HG03108 (cell line): ENCODE measurements at regions not wholly inside any gene's neighbourhood (a gene's known extent, or its start where the extent isn't known, plus 50 kb on each side); places are given as distances from the start of the nearest gene placed in this dataset.
A peak's percentile ranks its signal among the peaks of the same experiment; 100 is the strongest.
"Not testable (repeated sequence)": the region's sequence is repeated elsewhere in the genome, so short reads cannot be mapped to it uniquely, and the experiment has no call there.

Experiments used
- ATAC-seq: cut with Tn5 transposase; IDR thresholded peaks from one replicate; pipeline ENCODE4 v1.9.1; 2021; ENCODE audit warnings: moderate library complexity; ENCODE audit not compliant: unreplicated experiment

GRCh38 chr10:44013981-44014380 lies 365.3 kb upstream of the ZNF32 start:
- no peak for ATAC-seq

GRCh38 chr10:44012921-44013320 lies 364.2 kb upstream of the ZNF32 start:
- ATAC-seq: no peak

DNA sequence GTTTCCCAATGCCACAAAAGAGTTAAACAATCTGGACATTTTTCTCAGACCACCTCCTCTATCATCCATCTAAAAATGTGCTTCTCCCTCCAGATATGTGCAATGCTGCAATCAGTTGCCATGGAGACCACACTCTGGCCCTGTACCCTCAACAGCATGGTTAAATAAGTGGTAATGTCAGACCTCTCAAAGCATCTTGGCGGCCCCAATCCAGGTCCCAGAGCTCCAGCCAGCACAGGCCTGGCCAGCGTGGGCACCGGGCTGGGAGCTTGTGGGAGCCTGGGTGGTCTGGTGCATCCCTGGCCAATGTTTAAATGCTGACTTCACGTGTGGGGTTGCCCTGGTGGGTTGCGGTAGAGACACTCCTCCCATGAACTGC lies 362.9 kb upstream of the ZNF32 start:
- no peak for ATAC-seq

DNA sequence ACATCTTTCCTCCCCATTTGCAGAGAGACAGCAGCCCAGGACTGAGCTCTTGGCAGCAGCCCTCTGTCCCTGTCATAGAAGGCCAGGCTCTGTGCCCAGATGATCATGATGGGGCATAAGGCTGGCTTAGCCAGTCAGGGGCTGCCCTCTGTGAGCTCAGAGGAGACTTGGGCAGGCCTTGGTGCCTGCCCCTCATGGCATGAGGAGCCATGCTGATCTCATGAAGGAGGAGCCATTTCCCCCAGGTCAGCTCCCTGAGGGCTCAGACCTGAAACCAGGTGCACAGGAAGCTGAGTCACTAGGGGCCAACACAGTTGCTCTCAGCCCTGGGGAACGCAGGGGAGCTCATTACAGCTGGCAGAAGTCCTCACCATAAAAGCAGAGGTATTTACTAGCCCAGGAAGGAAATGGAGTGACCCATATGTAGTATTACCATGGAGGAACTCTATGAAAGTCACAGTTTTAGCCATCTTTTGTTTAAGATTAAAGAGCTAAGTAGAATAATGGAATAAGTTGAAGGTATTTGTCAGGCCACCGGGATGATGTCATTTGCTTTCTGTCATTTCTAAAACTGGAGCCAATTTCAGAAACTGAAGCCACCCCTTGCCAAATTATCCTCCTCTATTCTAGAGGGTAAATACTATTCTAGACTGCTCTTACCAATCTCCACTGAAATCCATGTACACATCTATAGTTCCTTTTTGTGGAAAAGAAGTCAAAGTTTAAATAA lies 362.4 kb upstream of the ZNF32 start:
- peak; percentile 99 for ATAC-seq

DNA sequence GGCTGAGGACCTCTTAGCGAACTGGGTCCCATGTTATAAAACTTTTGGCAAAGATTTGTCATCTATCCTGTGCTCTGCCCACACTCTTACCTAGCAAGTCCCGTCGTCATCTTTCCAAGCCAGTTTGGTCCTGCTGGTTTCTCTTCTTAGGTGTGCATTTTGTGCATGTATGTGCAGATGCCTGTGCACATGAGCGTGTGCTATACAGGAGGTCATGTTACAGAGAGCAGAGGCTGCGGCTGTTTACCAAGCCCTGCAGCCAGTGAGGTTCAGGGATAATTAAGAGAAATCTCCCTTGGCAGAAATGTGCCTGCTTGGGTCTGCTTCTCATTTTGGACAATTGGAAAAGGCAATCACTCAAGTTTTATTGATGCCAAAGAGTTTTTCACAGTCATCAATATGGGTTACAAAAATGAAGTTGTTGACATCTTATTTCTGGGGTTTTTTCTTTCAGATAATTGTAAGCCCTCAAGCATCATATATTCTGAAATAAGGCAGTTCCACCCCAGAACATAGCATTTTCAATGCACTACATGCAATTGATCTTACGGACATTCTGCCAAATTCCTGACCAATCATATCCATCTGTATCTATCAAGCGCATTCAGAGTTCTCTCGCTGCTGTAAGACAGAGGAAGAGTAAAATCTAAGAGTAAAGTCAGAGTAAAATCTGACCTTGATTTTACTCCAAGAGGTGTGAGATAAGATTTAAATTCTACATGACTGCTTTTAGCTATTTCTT lies 361.4 kb upstream of the ZNF32 start:
- ATAC-seq: no peak

GRCh38 chr10:44008917-44009709 lies 360.4 kb upstream of the ZNF32 start:
- ATAC-seq: no peak

DNA sequence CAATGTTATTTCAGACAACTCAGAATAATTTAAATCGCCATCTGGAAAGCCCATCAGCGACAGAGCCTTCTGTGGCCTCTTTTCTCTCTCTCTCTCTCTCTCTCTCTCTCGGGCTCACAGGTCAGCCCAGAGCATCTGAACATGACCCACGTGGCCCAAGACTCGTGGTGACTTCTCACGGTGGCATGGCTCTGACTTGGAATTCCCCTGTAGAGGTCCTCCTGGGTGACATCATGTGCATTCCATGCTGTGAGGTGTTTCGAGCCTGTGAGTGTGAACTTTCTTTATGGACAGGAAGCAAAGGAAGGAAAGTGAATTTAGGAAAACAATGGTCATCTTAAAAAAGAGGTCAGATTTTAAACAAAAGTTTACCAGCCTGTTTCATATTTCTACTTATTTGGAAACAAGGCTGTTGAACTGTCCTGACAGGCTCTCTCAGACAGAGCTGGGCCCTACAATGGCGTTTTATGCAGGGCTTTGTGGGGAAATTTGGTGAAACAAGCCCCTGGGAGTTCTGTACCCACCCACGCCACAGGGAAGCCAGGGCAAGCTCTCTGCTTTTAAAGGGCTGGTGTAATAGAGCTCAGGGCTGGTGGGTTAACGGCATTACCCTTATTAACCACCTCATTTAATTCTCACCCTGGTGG lies 359.7 kb upstream of the ZNF32 start:
- ATAC-seq: no peak

DNA sequence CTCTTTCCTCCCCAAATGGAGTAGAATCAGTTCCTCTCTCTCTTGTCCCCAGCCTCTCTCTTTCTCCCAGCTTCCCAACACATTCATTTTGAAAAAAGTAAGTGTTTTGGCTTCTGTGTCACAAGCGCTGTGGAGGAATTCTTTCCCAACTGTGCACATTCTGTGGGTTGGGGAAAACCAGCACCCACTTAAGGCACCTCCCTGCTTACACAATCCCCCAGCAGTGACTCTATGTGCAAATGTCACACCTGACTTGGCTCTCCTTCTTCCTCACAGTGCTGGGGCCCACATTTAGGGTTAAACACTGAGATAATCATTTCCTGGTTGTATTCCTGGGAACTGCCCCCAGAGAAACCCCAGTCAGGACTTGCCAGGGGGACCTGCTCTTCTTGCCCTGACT lies 358.1 kb upstream of the ZNF32 start:
- no peak for ATAC-seq

- no peak for ATAC-seq
Observed at GRCh38 chr10:44005788-44006099, 357.1 kb upstream of the ZNF32 start.

- no peak for ATAC-seq
Observed at GRCh38 chr10:44004913-44005787, 356.5 kb upstream of the ZNF32 start.

DNA sequence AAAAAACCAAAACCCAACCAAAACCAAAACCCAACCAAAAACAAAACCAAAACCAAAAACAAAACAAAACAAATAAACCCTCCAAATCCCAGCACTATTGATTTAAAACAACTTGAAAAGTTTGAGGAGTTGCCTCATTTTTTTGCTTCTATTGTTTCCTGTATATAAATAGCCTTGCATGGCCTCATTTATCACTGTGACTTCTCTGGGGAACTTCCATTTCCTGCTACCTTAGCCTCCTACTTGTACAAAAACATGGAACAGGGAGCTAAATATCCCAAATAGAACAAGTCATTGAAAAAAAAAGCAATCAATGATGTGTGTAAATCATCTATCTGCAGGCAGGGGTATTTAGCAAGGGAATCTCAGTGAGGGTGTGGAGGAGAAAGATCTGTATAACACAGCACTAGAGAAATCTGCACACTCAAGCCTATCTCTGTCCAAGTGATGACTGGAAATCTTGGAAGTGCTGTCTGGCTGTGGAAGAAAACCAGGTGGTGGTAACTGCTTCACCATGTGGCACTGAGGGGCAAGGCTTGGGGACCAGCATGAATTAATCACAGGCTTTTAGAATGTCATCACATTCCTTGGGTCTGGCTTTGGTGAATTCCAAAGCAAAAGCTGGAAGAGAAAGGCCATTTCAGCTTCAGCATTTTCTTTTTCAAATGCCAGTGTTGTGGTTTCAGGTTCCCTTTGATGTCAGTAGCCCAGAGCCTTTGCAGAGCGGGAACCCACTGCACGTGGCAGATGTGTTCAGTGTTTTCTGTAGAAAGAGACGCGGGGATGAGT lies 349.5 kb upstream of the ZNF32 start:
- ATAC-seq: no peak

GRCh38 chr10:43997330-43997729 lies 348.6 kb upstream of the ZNF32 start:
- ATAC-seq: no peak

DNA sequence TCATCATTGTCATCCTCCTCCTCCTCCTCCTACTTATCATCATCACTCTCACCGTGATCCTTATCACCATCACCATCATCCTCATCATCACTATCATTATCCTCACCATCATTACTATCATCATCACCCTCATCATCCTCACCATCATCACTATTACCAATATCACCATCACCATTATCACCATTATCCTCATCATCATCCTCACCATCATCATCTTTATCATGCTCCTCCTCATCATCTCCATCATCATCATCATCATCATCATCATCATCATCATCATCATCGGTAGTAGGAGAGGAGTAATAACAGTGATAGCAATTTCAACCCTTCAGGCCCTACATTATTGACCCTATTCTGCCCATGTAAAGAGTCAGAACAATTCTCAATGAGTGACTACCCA lies 345.9 kb upstream of the ZNF32 start:
- no peak for ATAC-seq

DNA sequence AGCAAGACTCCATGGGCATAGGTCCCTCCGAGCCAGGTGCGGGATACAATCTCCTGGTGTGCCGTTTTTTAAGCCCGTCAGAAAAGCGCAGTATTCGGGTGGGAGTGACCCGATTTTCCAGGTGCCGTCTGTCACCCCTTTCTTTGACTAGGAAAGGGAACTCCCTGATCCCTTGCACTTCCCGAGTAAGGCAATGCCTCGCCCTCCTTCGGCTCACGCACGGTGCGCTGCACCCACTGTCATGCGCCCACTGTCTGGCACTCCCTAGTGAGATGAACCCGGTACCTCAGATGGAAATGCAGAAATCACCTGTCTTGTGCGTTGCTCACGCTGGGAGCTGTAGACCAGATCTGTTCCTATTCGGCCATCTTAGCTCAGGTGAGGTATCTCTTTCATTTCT lies 344.1 kb upstream of the ZNF32 start:
- not testable (repeated sequence) for ATAC-seq

DNA sequence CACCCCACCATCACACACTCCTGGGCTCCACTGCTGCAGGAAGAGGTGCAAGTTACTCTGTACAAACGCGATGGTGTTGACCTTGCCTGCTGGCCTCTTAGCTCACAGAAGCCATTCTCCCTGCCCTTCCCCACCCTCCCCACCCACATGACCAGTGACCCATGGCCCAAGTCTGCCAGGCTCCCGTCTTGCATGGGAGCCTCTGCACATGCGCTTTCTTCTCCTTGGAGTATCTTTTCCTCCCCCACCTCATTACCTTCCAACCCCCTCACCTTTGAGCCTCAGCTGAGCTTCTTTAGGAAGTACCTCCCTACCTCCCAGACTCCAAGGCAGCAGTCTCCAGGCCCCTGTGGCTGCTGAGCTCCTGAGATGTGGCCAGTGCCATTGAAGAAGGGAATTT lies 337.7 kb upstream of the ZNF32 start:
- ATAC-seq: no peak

DNA sequence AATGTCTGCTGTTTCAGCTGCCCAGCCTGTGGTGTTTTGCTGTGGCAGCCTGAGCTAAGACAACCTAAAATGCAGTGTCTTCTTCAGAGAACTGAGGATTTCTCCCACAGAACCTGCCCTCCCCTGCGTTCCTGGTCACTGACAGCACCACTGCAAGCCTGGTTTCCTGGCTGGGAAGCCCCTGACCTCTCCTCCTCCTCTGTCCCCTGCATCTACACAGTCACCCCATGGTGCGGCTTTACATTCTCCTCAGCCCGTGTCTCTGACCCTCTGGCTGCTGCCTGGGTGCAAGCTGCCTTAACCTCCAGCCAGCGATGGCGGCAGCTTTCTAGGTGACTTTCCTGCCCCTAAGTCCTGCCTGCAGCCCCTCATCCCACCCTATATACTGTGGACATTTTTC lies 337.3 kb upstream of the ZNF32 start:
- ATAC-seq: no peak

DNA sequence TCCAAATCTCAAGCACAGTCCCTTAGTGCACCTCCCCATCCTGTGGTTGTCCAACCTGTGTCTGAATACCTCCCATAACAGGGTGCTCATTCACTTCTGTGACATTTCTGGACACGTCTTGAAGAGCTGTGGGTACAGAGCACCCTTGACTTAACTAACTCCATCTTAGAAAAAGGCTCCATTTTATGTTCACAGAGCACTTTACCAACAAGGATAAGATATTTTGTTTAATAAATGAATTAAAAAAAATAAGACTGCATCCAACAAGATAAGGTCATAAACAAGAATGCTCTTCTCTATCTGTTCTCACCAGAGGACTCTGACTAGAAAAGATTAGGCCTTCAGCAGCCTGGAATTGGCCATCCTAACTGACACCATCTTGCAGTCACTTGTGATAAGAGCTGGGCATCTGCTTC lies 335.2 kb upstream of the ZNF32 start:
- no peak for ATAC-seq

GRCh38 chr10:43983405-43983804 lies 334.7 kb upstream of the ZNF32 start:
- no peak for ATAC-seq

GRCh38 chr10:43982250-43982649 lies 333.6 kb upstream of the ZNF32 start:
- ATAC-seq: no peak

DNA sequence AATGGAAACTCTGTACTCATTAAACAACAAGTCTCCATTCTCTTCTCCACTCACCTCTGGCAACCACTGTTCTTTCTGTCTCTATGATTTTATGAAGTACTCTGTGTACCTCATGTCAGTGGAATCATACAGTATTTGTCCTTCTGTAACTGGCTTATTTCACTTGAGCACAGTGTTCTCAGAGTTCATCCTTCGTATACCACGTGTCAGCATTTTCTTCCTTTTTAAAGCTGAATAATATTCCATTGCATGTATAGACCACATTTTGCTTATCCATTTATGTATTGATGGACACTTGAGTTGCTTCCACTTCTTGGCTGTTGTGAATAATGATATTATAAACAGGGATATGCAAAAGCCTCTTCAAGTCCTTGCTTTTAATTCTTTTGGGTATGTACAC lies 333.0 kb upstream of the ZNF32 start:
- ATAC-seq: no peak
